ENCODE measurements at regions not wholly inside any gene's neighbourhood (a gene's known extent, or its start where the extent isn't known, plus 50 kb on each side); places are given as distances from the start of the nearest gene placed in this dataset.
A peak's percentile ranks its signal among the peaks of the same experiment; 100 is the strongest.
"Not testable (repeated sequence)": the region's sequence is repeated elsewhere in the genome, so short reads cannot be mapped to it uniquely, and the experiment has no call there.

- DNase-seq: no peak
Observed at GRCh38 chr7:115249080-115249479, 327.2 kb downstream of the MDFIC start.

- no peak for DNase-seq
Observed at GRCh38 chr7:115241151-115241550, 319.3 kb downstream of the MDFIC start.

- DNase-seq: no peak
Observed at GRCh38 chr7:115240242-115240641, 318.3 kb downstream of the MDFIC start.

GRCh38 chr7:115235075-115235474 is 313.2 kb downstream of the MDFIC start:
- DNase-seq: no peak

GRCh38 chr7:115233809-115234208 is 311.9 kb downstream of the MDFIC start:
- peak; percentile 44 for DNase-seq

GRCh38 chr7:115232041-115232440 is 310.1 kb downstream of the MDFIC start:
- no peak for DNase-seq

GRCh38 chr7:115230882-115231571 is 309.1 kb downstream of the MDFIC start:
- peak; percentile 75 for DNase-seq

GRCh38 chr7:115229401-115230105 is 307.7 kb downstream of the MDFIC start:
- no peak for DNase-seq

- DNase-seq: no peak
Observed at GRCh38 chr7:115227473-115228235, 305.8 kb downstream of the MDFIC start.

GRCh38 chr7:115226410-115226809 is 304.5 kb downstream of the MDFIC start:
- DNase-seq: no peak

- no peak for DNase-seq
Observed at GRCh38 chr7:115224922-115225321, 303.0 kb downstream of the MDFIC start.

GRCh38 chr7:115223959-115224358 is 302.1 kb downstream of the MDFIC start:
- no peak for DNase-seq

- DNase-seq: no peak
Observed at GRCh38 chr7:115221456-115221855, 299.6 kb downstream of the MDFIC start.

GRCh38 chr7:115218076-115218475 is 296.2 kb downstream of the MDFIC start:
- DNase-seq: no peak

- DNase-seq: no peak
Observed at GRCh38 chr7:115217373-115217772, 295.5 kb downstream of the MDFIC start.

- no peak for DNase-seq
Observed at GRCh38 chr7:115216652-115217051, 294.8 kb downstream of the MDFIC start.

- no peak for DNase-seq
Observed at GRCh38 chr7:115211171-115211570, 289.3 kb downstream of the MDFIC start.

- DNase-seq: no peak
Observed at GRCh38 chr7:115210552-115210951, 288.7 kb downstream of the MDFIC start.

GRCh38 chr7:115208710-115209560 is 287.0 kb downstream of the MDFIC start:
- DNase-seq: no peak

GRCh38 chr7:115206374-115206773 is 284.5 kb downstream of the MDFIC start:
- DNase-seq: not testable (repeated sequence)

- no peak for DNase-seq
Observed at GRCh38 chr7:115198143-115198542, 276.2 kb downstream of the MDFIC start.

- no peak for DNase-seq
Observed at GRCh38 chr7:115195208-115195607, 273.3 kb downstream of the MDFIC start.

- no peak for DNase-seq
Observed at GRCh38 chr7:115191526-115191925, 269.6 kb downstream of the MDFIC start.
